ENCODE measurements at regions not wholly inside any gene's neighbourhood (a gene's known extent, or its start where the extent isn't known, plus 50 kb on each side); places are given as distances from the start of the nearest gene placed in this dataset.
"Not testable (repeated sequence)": the region's sequence is repeated elsewhere in the genome, so short reads cannot be mapped to it uniquely, and the experiment has no call there.

GRCh38 chr20:48528346-48528745 is 299.5 kb downstream of the PREX1 start:
- no peak for DNase-seq

GRCh38 chr20:48527771-48528170 is 300.0 kb downstream of the PREX1 start:
- no peak for DNase-seq

GRCh38 chr20:48526936-48527335 is 300.9 kb downstream of the PREX1 start:
- DNase-seq = no peak

GRCh38 chr20:48525400-48525799 is 302.4 kb downstream of the PREX1 start:
- DNase-seq = no peak

GRCh38 chr20:48524582-48524981 is 303.2 kb downstream of the PREX1 start:
- no peak for DNase-seq

- no peak for DNase-seq
These were observed 304.4 kb downstream of the PREX1 start for GRCh38 chr20:48523191-48523995.

- no peak for DNase-seq
These were observed 306.7 kb downstream of the PREX1 start for GRCh38 chr20:48521121-48521520.

- not testable (repeated sequence) for DNase-seq
These were observed 311.6 kb downstream of the PREX1 start for GRCh38 chr20:48516196-48516595.

GRCh38 chr20:48514577-48514976 is 313.2 kb downstream of the PREX1 start:
- not testable (repeated sequence) for DNase-seq

GRCh38 chr20:48512539-48512938 is 315.3 kb downstream of the PREX1 start:
- not testable (repeated sequence) for DNase-seq

- not testable (repeated sequence) for DNase-seq
These were observed 322.7 kb downstream of the PREX1 start for GRCh38 chr20:48505066-48505465.

- DNase-seq = no peak
These were observed 324.5 kb downstream of the PREX1 start for GRCh38 chr20:48503166-48503815.

- DNase-seq = no peak
These were observed 325.0 kb downstream of the PREX1 start for GRCh38 chr20:48502758-48503157.

GRCh38 chr20:48502016-48502415 is 325.8 kb downstream of the PREX1 start:
- no peak for DNase-seq

GRCh38 chr20:48500900-48501299 is 326.9 kb downstream of the PREX1 start:
- not testable (repeated sequence) for DNase-seq

GRCh38 chr20:48498939-48499338 is 328.9 kb downstream of the PREX1 start:
- DNase-seq = not testable (repeated sequence)

- not testable (repeated sequence) for DNase-seq
These were observed 329.7 kb downstream of the PREX1 start for GRCh38 chr20:48498125-48498524.

GRCh38 chr20:48493966-48494365 is 333.8 kb downstream of the PREX1 start:
- no peak for DNase-seq

GRCh38 chr20:48493331-48493730 is 334.5 kb downstream of the PREX1 start:
- DNase-seq = not testable (repeated sequence)

GRCh38 chr20:48492715-48493070 is 335.1 kb downstream of the PREX1 start:
- no peak for DNase-seq

- no peak for DNase-seq
These were observed 335.6 kb downstream of the PREX1 start for GRCh38 chr20:48492015-48492714.

GRCh38 chr20:48490961-48491831 is 336.6 kb downstream of the PREX1 start:
- no peak for DNase-seq

- DNase-seq = not testable (repeated sequence)
These were observed 337.5 kb downstream of the PREX1 start for GRCh38 chr20:48490341-48490740.
